A549 (cell line): ENCODE measurements at regions not wholly inside any gene's neighbourhood (a gene's known extent, or its start where the extent isn't known, plus 50 kb on each side); places are given as distances from the start of the nearest gene placed in this dataset.

ENCODE experiments used
- ATAC-seq, 2 experiments: fragments of 200-7000 bp in 1 of 2; fragments of >200 bp in 1 of 2; cut with Nextera tagmentation in 1 of 2; cut with Tn5 transposase in 1 of 2; 3 replicates each; pipeline versions ENCODE4 v1.8.0 to v1.9.1; 2018 to 2020; ENCODE audit warnings: mild to moderate bottlenecking in 1 of 2, moderate library complexity in 1 of 2
- CTCF ChIA-PET: fragments of 300-600 bp; sonication (Branson Sonifier 250); formaldehyde crosslinking; extraction: SDS; loops from one replicate; lab custom pipeline; 2021; ENCODE audit warnings: antibody characterized with exemption, inconsistent platforms; lab: Yijun Ruan, JAX
- POLR2A ChIA-PET: fragments of 350-600 bp; formaldehyde crosslinking; extraction: SDS; loops from one replicate; lab custom pipeline; 2021; ENCODE audit warnings: antibody characterized with exemption, inconsistent platforms; lab: Yijun Ruan, JAX
- DNase-seq, 2 experiments: peaks; one replicate each; pipeline versions ENCODE4 v3.0.0 to v3.0.0-alpha.2; 2011 to 2016; ENCODE audit warnings: low read depth in 1 of 2, low spot score in 1 of 2
- FAIRE-seq: peaks from 2 replicates; lab custom pipeline; 2011; peaks lifted over from hg19 to GRCh38; lab: Jason Lieb, UNC
- H3K27ac ChIP-seq, 2 experiments: fragments of >200 bp; sonication (Bioruptor Twin); formaldehyde crosslinking; 3 replicates each; pipeline ENCODE4 v1.5.1; 2016 to 2017
- H3K4me1 ChIP-seq: fragments of >200 bp; sonication (Bioruptor Twin); formaldehyde crosslinking; 3 replicates; pipeline ENCODE4 v1.6.1; 2016
- H3K4me2 ChIP-seq: fragments of >200 bp; sonication (Bioruptor Twin); formaldehyde crosslinking; 3 replicates; pipeline ENCODE4 v1.6.1; 2016
- H3K4me3 ChIP-seq: fragments of >200 bp; sonication (Bioruptor Twin); formaldehyde crosslinking; 3 replicates; pipeline ENCODE4 v1.5.1; 2016
- H3K9me3 ChIP-seq: fragments of >200 bp; sonication (Bioruptor Twin); formaldehyde crosslinking; 3 replicates; pipeline ENCODE4 v1.6.1; 2016
- ATOH8 ChIP-seq: fragments of 250-450 bp; sonication (Bioruptor Pico); IDR thresholded peaks from 2 replicates; pipeline ENCODE4 v1.5.0; 2020; ENCODE audit warnings: low read depth, mild to moderate bottlenecking, moderate library complexity
- BCL3 ChIP-seq: fragments of >200 bp; sonication (Bioruptor Twin); formaldehyde crosslinking; IDR thresholded peaks from 3 replicates; pipeline ENCODE4 v1.6.1; 2016
- CBX8 ChIP-seq: fragments of 200-600 bp; sonication (generic); IDR thresholded peaks from 2 replicates; pipeline ENCODE4 v1.6.1; 2016
- CHD4 ChIP-seq: fragments of 200-600 bp; sonication (generic); IDR thresholded peaks from 2 replicates; pipeline ENCODE4 v1.6.1; 2016; ENCODE audit warnings: antibody characterized with exemption, mild to moderate bottlenecking, borderline replicate concordance
- EHF ChIP-seq: fragments of 250-450 bp; sonication (Bioruptor Pico); IDR thresholded peaks from 2 replicates; pipeline ENCODE4 v1.5.0; 2020; ENCODE audit warnings: mild to moderate bottlenecking
- EP300 ChIP-seq, 2 experiments: fragments of >200 bp; sonication (Bioruptor Twin); formaldehyde crosslinking; IDR thresholded peaks; 2 replicates in 1 of 2; 3 replicates in 1 of 2; pipeline ENCODE4 v1.6.1; 2016 to 2017
- ESRRA ChIP-seq: fragments of 150-350 bp; IDR thresholded peaks from 2 replicates; pipeline ENCODE4 v1.6.1; 2014; ENCODE audit warnings: mild to moderate bottlenecking, low read length, borderline replicate concordance
- FOSB ChIP-seq: fragments of 250-450 bp; sonication (Bioruptor Pico); IDR thresholded peaks from 2 replicates; pipeline ENCODE4 v1.5.0; 2020; ENCODE audit warnings: mild to moderate bottlenecking, moderate library complexity
- FOSL2 ChIP-seq, 2 experiments: fragments of 450-650 bp in 1 of 2; fragments of >200 bp in 1 of 2; sonication (Bioruptor Twin) in 1 of 2; formaldehyde crosslinking; IDR thresholded peaks; 2 replicates each; pipeline versions ENCODE4 v1.5.0 to v1.6.1; 2016 to 2020; ENCODE audit warnings: mild to moderate bottlenecking in 1 of 2, moderate library complexity in 1 of 2
- FOXS1 ChIP-seq: fragments of 250-450 bp; sonication (Bioruptor Pico); IDR thresholded peaks from 2 replicates; pipeline ENCODE4 v1.5.0; 2020; ENCODE audit warnings: mild to moderate bottlenecking, moderate library complexity
- GATA3 ChIP-seq: IDR thresholded peaks from 2 replicates; pipeline ENCODE4 v1.6.1; 2012; ENCODE audit warnings: borderline replicate concordance
- HEYL ChIP-seq: fragments of 250-450 bp; sonication (Bioruptor Pico); IDR thresholded peaks from 2 replicates; pipeline ENCODE4 v1.8.0; 2021; ENCODE audit warnings: mild to moderate bottlenecking, moderate library complexity
- HOXA7 ChIP-seq: fragments of 250-450 bp; sonication (Bioruptor Pico); IDR thresholded peaks from 2 replicates; pipeline ENCODE4 v1.5.0; 2020; ENCODE audit warnings: mild to moderate bottlenecking, moderate library complexity
- JUN ChIP-seq, 2 experiments: fragments of >200 bp; sonication (Bioruptor Twin); formaldehyde crosslinking; IDR thresholded peaks; 2 replicates in 1 of 2; 3 replicates in 1 of 2; pipeline ENCODE4 v1.6.1; 2016 to 2017
- MAZ ChIP-seq: fragments of 150-350 bp; IDR thresholded peaks from 2 replicates; pipeline ENCODE4 v1.6.1; 2014; ENCODE audit warnings: antibody characterized with exemption, low read depth, low read length, borderline replicate concordance
- NPAS2 ChIP-seq: fragments of 250-450 bp; sonication (Bioruptor Pico); IDR thresholded peaks from 2 replicates; pipeline ENCODE4 v1.8.0; 2022; ENCODE audit warnings: mild to moderate bottlenecking, moderate library complexity, borderline replicate concordance
- POLR2A ChIP-seq: IDR thresholded peaks from 2 replicates; pipeline ENCODE4 v1.6.1; 2012; ENCODE audit warnings: mild to moderate bottlenecking, low read length
- RARB ChIP-seq: fragments of 250-450 bp; sonication (Bioruptor Pico); IDR thresholded peaks from 2 replicates; pipeline ENCODE4 v1.8.0; 2021; ENCODE audit warnings: mild to moderate bottlenecking, moderate library complexity
- SMC3 ChIP-seq: fragments of >200 bp; sonication (Bioruptor Twin); formaldehyde crosslinking; IDR thresholded peaks from 3 replicates; pipeline ENCODE4 v1.6.1; 2018; ENCODE audit warnings: inconsistent platforms
- SREBF2 ChIP-seq: fragments of 450-650 bp; IDR thresholded peaks from 2 replicates; pipeline ENCODE4 v1.6.1; 2014; ENCODE audit warnings: mild to moderate bottlenecking, moderate library complexity
- TFCP2L1 ChIP-seq: fragments of 250-450 bp; sonication (Bioruptor Pico); IDR thresholded peaks from 2 replicates; pipeline ENCODE4 v1.5.0; 2021; ENCODE audit warnings: mild to moderate bottlenecking
- ZFP36 ChIP-seq: fragments of 450-650 bp; IDR thresholded peaks from 2 replicates; pipeline ENCODE4 v1.6.1; 2014; ENCODE audit warnings: borderline replicate concordance; ENCODE audit not compliant: partially characterized antibody
- ZNF302 ChIP-seq: fragments of 250-450 bp; sonication (Bioruptor Pico); IDR thresholded peaks from 2 replicates; pipeline ENCODE4 v1.9.0; 2021; ENCODE audit warnings: inconsistent platforms, mild to moderate bottlenecking, moderate library complexity
- WGBS: methylation state at CpG from one replicate; pipeline ENCODE4 v1.1.6; 2017; ENCODE audit errors: missing lambda C conversion rate; 5-methylcytosine and 5-hydroxymethylcytosine counted together

- TF ChIP-seq ATOH8 (CRISPR knock-in tag) = no peak
Measured at GRCh38 chr2:228949831-228950230, 321.3 kb downstream of the PID1 start (continued).

GRCh38 chr2:228945710-228946109 is 325.4 kb downstream of the PID1 start:
- Histone ChIP-seq H3K4me3 (no peak overlapping the region), H3K27ac (no peak overlapping the region), H3K4me2 (no peak overlapping the region), H3K4me1 (no peaks in the 10 kb centered on the region), H3K9me3 (no peaks in the 10 kb centered on the region)
- no peak for ATAC-seq
- TF ChIP-seq MAZ (no peak), POLR2A (no peak), FOSL2 (IDR thresholded peaks at IDR 0.05) (no peak), FOSL2 (CRISPR knock-in tag; IDR thresholded peaks at IDR 0.05) (no peak), JUN (IDR thresholded peaks at IDR 0.05) (no peak), ZFP36 (no peak), TFCP2L1 (CRISPR knock-in tag) (no peak), FOSB (CRISPR knock-in tag) (no peak), EHF (CRISPR knock-in tag) (no peak), FOXS1 (CRISPR knock-in tag) (no peak), HEYL (CRISPR knock-in tag) (no peak), NPAS2 (CRISPR knock-in tag) (no peak), SMC3 (no peak), ESRRA (no peak), HOXA7 (CRISPR knock-in tag) (no peak), CHD4 (no peak)
- WGBS = 0% methylated on average over 1 of the region's 1 CpG
- CTCF ChIA-PET = no interaction called here
- DNase-seq = no peak
- no peak for FAIRE-seq
- POLR2A ChIA-PET = no interaction called here

GRCh38 chr2:228942856-228943255 is 328.2 kb downstream of the PID1 start:
- no peak for ATAC-seq
- WGBS = 9% methylated on average over 2 of the region's 2 CpGs
- TF ChIP-seq GATA3 = no peak
- no peak for TF ChIP-seq SREBF2
- no peak overlapping the region for H3K4me2 ChIP-seq
- no peak overlapping the region for H3K27ac ChIP-seq
- H3K4me3 ChIP-seq = no peak overlapping the region
- no peaks in the 10 kb centered on the region for H3K9me3 ChIP-seq
- no peak for FAIRE-seq
- DNase-seq = no peak
- H3K4me1 ChIP-seq = no peaks in the 10 kb centered on the region
- ChIA-PET POLR2A (no interaction called here), CTCF (no interaction called here)

GRCh38 chr2:228938629-228939028 is 332.5 kb downstream of the PID1 start:
- CTCF ChIA-PET = no interaction called here
- Histone ChIP-seq H3K9me3 (no peaks in the 10 kb centered on the region; the same call in 2 of the 3 replicates), H3K27ac (no peak overlapping the region), H3K4me2 (no peak overlapping the region), H3K4me1 (no peaks in the 10 kb centered on the region), H3K4me3 (no peak overlapping the region)
- no peak for FAIRE-seq
- WGBS = 4% methylated on average over 2 of the region's 2 CpGs
- no peak for ATAC-seq
- TF ChIP-seq FOXS1 (CRISPR knock-in tag) (no peak), EHF (CRISPR knock-in tag) (no peak), BCL3 (no peak), CBX8 (no peak), ZNF302 (no peak), POLR2A (no peak), EP300 (IDR thresholded peaks at IDR 0.05) (no peak), RARB (CRISPR knock-in tag) (no peak)
- DNase-seq = no peak
- POLR2A ChIA-PET = no interaction called here
